Tibial artery (tissue), 4 donors: ENCODE measurements at regions not wholly inside any gene's neighbourhood (a gene's known extent, or its start where the extent isn't known, plus 50 kb on each side); places are given as distances from the start of the nearest gene placed in this dataset.

Experiments
- DNase-seq, 2 donors: peaks; one replicate each; pipeline ENCODE4 v3.0.0-alpha.2; 2019
- H3K27ac ChIP-seq, 2 donors: fragments of 200-600 bp; sonication (generic) in 1 of 2; 1 replicate in 1 of 2; 2 replicates in 1 of 2; pipeline ENCODE4 v1.5.1; 2018 to 2019; ENCODE audit warnings: mild to moderate bottlenecking in 1 of 2
- H3K27me3 ChIP-seq, 2 donors: fragments of 200-600 bp; sonication (generic) in 1 of 2; one replicate each; pipeline versions ENCODE4 v1.5.1 to v1.6.0; 2016 to 2019
- H3K36me3 ChIP-seq, 3 donors: fragments of 200-600 bp; sonication (generic) in 2 of 3; one replicate each; pipeline ENCODE4 v1.5.1; 2016 to 2019; ENCODE audit warnings: mild to moderate bottlenecking in 2 of 3
- H3K4me1 ChIP-seq, 4 donors: fragments of 200-600 bp; sonication (generic) in 2 of 4; 1 replicate in 3 of 4; 2 replicates in 1 of 4; pipeline ENCODE4 v1.5.1; 2016 to 2019
- H3K4me3 ChIP-seq, 2 donors: fragments of 200-600 bp; sonication (generic) in 1 of 2; 1 replicate in 1 of 2; 2 replicates in 1 of 2; pipeline ENCODE4 v1.5.1; 2018 to 2019; ENCODE audit warnings: mild to moderate bottlenecking in 2 of 2
- H3K9me3 ChIP-seq, 3 donors: fragments of 200-600 bp; sonication (generic) in 1 of 3; one replicate each; pipeline ENCODE4 v1.5.1; 2016 to 2019
- CTCF ChIP-seq, 2 experiments: fragments of 200-600 bp in 1 of 2; fragments of 450-650 bp in 1 of 2; IDR thresholded peaks; one replicate each; pipeline ENCODE4 v1.5.1; 2017 to 2019; ENCODE audit warnings: antibody characterized with exemption in 2 of 2, mild to moderate bottlenecking in 1 of 2, moderate library complexity in 1 of 2
- intact Hi-C: fragments of 100-400 bp; cut with DNase I; formaldehyde crosslinking; loops from one replicate; pipeline ENCODE4 v1.15.0; 2023; ENCODE audit warnings: low total_unique reads

- TF ChIP-seq CTCF (IDR thresholded peaks at IDR 0.05) = no peak
- H3K27ac ChIP-seq = no peak overlapping the region
- H3K27me3 ChIP-seq = no peaks in the 10 kb centered on the region
- intact Hi-C loops = no loop called here
- H3K4me1 ChIP-seq = no peaks in the 10 kb centered on the region
- no peak overlapping the region for H3K4me3 ChIP-seq
- H3K9me3 ChIP-seq = no peaks in the 10 kb centered on the region
- no peaks in the 10 kb centered on the region for H3K36me3 ChIP-seq
- no peak for DNase-seq
Observed at GRCh38 chr17:13367154-13367553, 234.6 kb downstream of the HS3ST3A1 start.

- no peak overlapping the region for H3K27ac ChIP-seq
- no peaks in the 10 kb centered on the region for H3K9me3 ChIP-seq
- H3K4me3 ChIP-seq = no peak overlapping the region
- no peaks in the 10 kb centered on the region for H3K36me3 ChIP-seq
- intact Hi-C loops = no loop called here
- no peaks in the 10 kb centered on the region for H3K4me1 ChIP-seq
- no peak for DNase-seq
- no peaks in the 10 kb centered on the region for H3K27me3 ChIP-seq
- TF ChIP-seq CTCF (IDR thresholded peaks at IDR 0.05) = no peak
Observed at GRCh38 chr17:13365331-13365730, 236.4 kb downstream of the HS3ST3A1 start.

- H3K27me3 ChIP-seq = no peaks in the 10 kb centered on the region
- no peak for TF ChIP-seq CTCF (IDR thresholded peaks at IDR 0.05)
- H3K9me3 ChIP-seq = no peaks in the 10 kb centered on the region
- no peaks in the 10 kb centered on the region for H3K4me1 ChIP-seq
- H3K27ac ChIP-seq = no peak overlapping the region
- H3K36me3 ChIP-seq = no peaks in the 10 kb centered on the region
- no peak overlapping the region for H3K4me3 ChIP-seq
- intact Hi-C loops = no loop called here
- no peak for DNase-seq
Observed at GRCh38 chr17:13363771-13364170, 238.0 kb downstream of the HS3ST3A1 start.

- H3K9me3 ChIP-seq = no peaks in the 10 kb centered on the region
- intact Hi-C loops = no loop called here
- H3K4me1 ChIP-seq = no peaks in the 10 kb centered on the region
- H3K27me3 ChIP-seq = no peaks in the 10 kb centered on the region
- H3K36me3 ChIP-seq = no peaks in the 10 kb centered on the region
- TF ChIP-seq CTCF (IDR thresholded peaks at IDR 0.05) = no peak
- no peak for DNase-seq
- no peak overlapping the region for H3K4me3 ChIP-seq
- H3K27ac ChIP-seq = no peak overlapping the region
Observed at GRCh38 chr17:13362341-13363122, 239.2 kb downstream of the HS3ST3A1 start.

GRCh38 chr17:13359774-13360173 lies 242.0 kb downstream of the HS3ST3A1 start:
- Histone ChIP-seq H3K27ac (no peak overlapping the region), H3K4me1 (no peaks in the 10 kb centered on the region), H3K36me3 (no peaks in the 10 kb centered on the region), H3K9me3 (no peaks in the 10 kb centered on the region), H3K27me3 (no peaks in the 10 kb centered on the region), H3K4me3 (no peak overlapping the region)
- no peak for TF ChIP-seq CTCF (IDR thresholded peaks at IDR 0.05)
- no peak for DNase-seq
- intact Hi-C loops = no loop called here
